ENCODE measurements at regions not wholly inside any gene's neighbourhood (a gene's known extent, or its start where the extent isn't known, plus 50 kb on each side); places are given as distances from the start of the nearest gene placed in this dataset.
A peak's percentile ranks its signal among the peaks of the same experiment; 100 is the strongest.

DNA sequence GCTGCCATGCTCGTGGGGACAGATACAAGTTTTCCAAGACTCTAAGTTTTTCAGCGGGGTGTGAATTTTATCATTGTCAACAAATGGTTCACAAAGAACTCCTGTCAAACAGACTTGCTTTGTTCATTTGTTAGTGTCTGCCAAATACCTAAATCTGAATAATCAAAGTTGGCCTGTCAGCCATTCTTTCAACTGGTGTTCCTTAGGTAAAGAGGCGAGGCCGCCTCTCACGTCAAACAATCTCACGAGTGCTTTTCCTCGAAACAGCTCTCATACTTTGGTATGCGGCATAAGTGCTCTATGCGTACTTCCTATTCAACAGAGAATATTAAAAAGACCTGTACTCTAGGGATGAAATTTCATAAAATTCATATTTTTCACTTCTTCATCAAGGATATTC, 51.4 kb upstream of the KANK4 start:
- DNase-seq (ENCODE audit: low read depth in 4 of 4, low spot score in 3 of 4) = no peak

GRCh38 chr1:62371375-62371774, 52.1 kb upstream of the KANK4 start:
- DNase-seq (ENCODE audit: low read depth in 4 of 4, low spot score in 3 of 4) = no peak

DNA sequence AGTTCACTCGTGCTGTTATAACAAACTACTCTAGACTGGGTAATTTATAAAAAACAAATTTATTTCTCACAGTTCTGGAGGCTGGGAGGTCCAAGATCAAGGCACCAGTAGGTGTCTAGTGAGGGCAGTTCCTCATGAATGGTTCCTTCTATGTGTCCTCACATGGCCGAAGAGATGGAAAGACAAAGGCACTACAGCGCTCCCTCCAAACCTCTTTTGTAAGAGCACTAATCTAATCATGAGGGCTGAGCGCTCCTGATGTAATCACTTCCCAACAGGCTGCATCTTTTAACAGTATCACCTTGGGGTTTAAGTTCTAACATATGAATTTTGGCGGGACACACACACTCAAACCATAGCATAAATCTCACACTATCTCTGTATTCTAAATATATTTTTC, 54.0 kb upstream of the KANK4 start:
- DNase-seq (ENCODE audit: low read depth in 4 of 4, low spot score in 3 of 4) = no peak

GRCh38 chr1:62377043-62377562, 57.9 kb upstream of the KANK4 start:
- DNase-seq (ENCODE audit: low read depth in 4 of 4, low spot score in 3 of 4) = no peak

- no peak for DNase-seq (ENCODE audit: low read depth in 4 of 4, low spot score in 3 of 4)
These were observed 56.7 kb upstream of the USP1 start for GRCh38 chr1:62380181-62380580.

DNA sequence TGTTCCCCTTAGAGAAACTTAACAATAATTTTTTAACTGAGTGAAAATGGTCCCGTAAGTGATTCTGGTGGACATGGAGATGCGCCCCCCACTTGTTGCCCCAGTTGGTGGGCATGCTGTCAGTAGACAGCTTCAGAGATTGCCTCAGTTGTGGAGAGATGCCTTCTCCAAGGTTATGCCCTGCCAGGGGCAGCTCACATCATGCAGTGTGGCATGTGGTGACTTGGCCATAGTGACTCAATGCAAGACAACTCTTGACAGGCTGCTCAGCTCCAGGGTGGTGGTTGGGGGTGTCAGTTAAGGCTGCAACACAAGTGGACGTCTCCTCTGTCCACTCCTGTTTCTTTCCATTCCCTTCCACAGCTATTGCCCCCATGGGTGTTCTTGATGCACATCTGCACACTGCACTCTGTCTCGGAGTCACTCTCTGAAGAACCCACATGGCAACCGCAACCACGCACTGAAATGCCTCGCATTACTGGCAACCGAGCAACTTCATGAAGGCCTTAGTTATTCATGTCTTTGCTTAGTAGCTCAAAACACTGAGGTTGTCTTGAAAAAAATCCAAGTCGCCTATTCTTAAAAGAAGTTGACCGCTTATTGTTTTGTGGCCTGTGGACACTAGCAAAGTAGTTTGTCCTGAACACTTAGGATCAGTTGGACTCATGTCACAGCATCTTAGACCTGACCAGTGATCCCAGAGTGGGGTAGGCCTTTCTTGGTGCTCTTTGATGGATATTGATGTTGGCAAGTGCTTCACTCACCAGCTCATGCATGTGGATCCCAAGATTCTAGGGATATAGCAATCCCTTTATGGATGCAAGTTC, 54.8 kb upstream of the USP1 start:
- no peak for DNase-seq (ENCODE audit: low read depth in 4 of 4, low spot score in 3 of 4)

GRCh38 chr1:62382658-62382955, 54.2 kb upstream of the USP1 start:
- DNase-seq (ENCODE audit: low read depth in 4 of 4, low spot score in 3 of 4) = no peak

- DNase-seq (ENCODE audit: low read depth in 4 of 4, low spot score in 3 of 4) = peak in 3 of 4 donors; percentile 31 to 52 (median 45)
These were observed 52.4 kb upstream of the USP1 start for GRCh38 chr1:62384276-62385005.

GRCh38 chr1:62385923-62386322, 50.9 kb upstream of the USP1 start:
- no peak for DNase-seq (ENCODE audit: low read depth in 4 of 4, low spot score in 3 of 4)

DNA sequence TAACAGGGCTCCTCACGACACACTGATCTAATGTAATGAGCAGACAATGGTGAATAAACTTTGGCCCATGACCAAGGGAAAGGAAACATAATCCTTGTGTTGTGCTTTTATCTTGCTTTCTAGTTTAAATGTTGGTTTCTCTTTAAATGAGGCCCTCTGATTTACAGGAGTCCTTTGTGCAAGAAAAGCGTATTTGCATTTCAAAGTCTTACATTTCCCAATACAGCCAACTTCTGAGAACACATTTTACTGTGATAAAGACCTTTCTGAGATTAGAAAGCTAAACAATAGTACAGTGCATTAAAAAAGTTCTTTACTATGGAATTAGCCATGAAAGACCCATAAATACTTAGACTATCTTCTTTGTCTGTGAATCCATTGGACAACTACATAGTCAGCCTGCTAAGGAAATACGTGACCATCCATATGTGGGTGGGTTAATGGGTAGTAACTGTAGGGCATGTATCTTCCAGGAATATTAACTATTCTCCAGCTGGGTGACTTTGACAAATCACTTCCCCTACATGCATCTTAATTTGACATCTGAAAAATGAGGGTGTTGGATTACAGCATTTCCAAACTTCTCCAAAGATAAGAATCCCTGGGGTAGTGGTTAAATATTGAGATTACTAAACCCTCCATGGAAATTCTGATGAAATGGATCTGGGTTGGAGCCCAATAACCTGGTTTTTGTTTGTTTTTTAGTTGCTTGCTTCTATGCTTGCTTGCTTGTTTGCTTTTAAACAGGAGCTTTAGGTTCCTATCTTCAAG, 50.3 kb upstream of the USP1 start:
- DNase-seq (ENCODE audit: low read depth in 4 of 4, low spot score in 3 of 4) = no peak

Measured in left renal pelvis (tissue), 4 donors.